GM18951 (cell line): ENCODE measurements at regions not wholly inside any gene's neighbourhood (a gene's known extent, or its start where the extent isn't known, plus 50 kb on each side); places are given as distances from the start of the nearest gene placed in this dataset.

Source experiments
- POLR2A ChIP-seq: IDR thresholded peaks from 4 replicates; pipeline ENCODE4 v1.6.1; 2011; ENCODE audit warnings: mild to moderate bottlenecking; ENCODE audit not compliant: insufficient read length, insufficient read depth; ENCODE audit errors: extremely low read depth
- in situ Hi-C: fragments of 300-500 bp; cut with MboI; formaldehyde crosslinking; loops from one replicate; pipeline ENCODE4 v1.12.0; 2022; ENCODE audit warnings: low sequenced_read_pairs, mixed read lengths, inconsistent platforms; ENCODE audit not compliant: unreplicated experiment

- in situ Hi-C loops: no loop called here
- TF ChIP-seq POLR2A: no peak
These were observed 213.9 kb upstream of the UBASH3B start for GRCh38 chr11:122441666-122442035.

DNA sequence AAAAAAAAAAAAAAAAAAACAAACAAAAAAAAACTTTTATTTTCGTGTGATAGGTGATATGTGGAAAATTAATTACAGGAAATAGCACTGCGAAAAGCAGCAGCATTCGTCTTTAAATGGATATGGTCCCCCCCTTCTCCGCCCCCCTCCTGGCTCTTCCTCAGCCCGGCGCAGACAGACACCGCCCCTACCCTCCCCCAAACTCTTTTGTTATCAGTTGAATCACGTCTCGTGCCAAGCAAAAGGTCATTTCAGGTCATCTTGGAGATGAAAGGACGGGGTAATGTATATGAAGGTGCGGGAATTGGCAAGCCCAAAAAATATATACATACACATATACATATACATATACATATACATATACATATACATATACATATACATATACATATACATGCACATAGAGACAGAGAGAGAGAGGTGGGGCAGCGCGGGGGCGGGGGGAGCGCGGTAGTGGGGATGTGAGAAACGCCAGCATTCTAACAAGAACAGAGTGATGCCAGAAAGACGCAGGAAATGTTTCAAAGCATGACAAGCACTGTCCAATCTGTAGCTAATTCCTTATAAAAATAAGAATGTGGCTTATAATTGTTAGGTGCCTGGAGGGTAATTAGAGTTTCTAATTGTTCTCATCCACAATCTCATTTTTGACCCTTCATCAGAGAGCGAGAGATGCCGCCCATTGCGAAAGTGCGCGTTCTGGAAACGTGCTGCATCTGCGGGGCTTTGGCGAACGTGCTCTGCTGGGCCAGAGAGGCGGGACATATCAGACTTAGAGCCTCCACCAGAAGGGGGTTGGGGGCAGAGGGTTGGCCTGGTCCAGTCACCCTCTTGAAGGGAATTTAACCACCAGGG lies 214.5 kb upstream of the UBASH3B start:
- in situ Hi-C loops: no loop called here
- TF ChIP-seq POLR2A: no peak

DNA sequence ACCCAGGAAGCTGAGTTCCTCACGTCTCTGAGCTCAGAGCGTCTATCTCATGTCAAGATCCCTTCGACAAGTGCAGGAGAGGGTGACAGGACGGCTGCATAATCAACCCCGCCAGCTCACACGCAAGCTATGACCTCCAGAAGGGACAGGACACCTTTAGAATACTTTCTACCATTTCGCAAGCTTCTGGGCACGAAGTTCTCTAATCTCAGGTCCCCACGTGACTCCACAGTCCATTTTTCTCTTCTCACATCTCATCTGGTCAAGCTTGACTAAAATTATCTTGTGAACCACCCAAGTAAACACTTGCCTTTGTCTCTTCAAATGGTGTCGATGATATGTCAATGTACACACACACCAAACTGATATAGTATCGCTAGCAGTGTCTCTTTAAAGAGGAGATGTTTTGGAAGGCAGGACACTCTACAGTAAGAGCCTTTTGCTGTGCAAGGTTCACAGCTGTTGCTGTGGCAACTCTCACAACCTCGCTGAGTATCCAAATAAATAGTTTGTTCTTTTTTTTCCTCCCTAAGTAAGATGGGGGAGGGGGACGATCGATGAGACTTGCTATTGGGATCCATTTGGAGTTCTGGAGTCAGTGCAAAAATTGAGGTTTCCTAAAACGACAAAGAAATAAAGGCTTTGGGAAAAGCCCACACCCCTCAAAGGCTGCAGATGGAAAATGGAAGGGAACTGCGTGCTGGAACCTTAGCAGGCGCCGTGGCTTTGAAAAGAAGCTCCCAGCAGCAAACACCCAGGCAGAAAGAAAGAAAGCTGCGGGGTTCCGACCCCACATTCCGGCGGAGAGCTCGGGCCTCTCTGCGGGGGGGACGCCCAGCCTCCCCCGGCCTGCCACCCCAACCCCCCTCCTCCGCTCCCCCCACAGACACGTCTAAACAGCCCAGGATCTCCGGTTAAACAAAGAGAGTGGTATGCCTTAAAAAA lies 215.4 kb upstream of the UBASH3B start:
- in situ Hi-C loops: no loop called here
- no peak for TF ChIP-seq POLR2A

DNA sequence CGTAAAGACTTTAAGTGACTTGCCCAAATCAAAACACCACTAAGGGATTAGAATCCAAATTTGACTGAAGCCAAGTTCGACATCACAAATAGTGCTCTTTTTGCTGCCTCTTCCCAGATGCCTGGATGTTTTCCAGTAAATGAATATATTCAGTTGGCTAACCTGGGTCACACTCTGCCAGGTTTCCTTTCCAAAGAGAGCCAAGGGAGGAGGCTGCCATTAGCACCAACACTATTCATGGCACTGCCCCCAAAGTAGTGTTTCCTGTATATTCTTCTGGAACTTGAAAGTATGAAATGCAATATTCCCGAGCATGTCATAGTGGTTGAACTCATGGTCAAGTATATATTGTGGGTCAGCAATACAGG lies 219.3 kb upstream of the UBASH3B start:
- TF ChIP-seq POLR2A: no peak
- in situ Hi-C loops: no loop called here

DNA sequence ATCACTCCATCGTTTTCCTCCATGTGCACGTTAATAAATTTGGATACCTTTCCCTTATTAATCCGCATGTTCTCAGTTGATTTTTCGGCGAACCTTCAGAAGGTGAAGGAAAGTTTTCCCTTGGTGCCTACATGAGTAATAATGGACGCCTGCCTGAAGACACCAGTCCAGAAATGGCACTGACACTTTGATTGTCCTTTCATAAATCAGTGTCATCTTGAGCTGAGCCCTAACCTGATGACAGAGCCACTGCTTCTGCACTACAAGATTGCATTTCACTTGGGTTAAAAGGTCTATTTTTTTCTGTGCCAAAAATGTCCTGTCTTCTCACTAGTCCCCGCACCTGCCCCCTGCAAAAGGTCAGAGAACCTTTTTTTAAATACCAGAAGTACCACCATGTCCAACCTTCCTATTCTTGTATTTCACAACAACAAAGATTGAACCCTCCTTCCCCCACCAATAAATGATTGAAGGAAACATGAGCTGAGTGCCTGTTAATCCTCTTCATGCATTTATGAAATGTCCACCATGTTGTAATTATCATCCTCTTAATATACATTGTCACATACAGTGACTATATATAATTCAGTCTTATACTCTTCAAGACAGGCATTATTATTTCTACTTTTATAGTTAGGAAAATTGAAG lies 219.9 kb upstream of the UBASH3B start:
- no peak for TF ChIP-seq POLR2A
- in situ Hi-C loops: no loop called here

DNA sequence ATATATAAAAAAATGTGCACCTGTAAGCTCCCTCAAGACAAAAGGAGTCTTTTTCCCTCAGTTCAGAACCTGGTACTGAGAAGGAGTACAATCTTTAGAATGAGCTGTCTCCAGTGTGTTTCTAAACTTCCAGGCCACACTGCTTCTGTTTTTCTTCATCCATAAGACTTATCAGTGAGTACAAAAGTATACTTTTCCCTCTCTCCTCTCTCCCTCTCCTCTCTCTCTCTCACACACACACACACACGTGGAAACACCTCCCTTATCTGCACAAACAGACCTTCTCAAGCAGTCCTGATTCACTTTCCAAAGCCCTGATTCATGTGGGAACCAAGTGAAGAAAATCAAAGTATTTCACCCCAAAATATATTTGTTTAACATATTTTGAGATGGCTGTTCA lies 220.7 kb upstream of the UBASH3B start:
- no peak for TF ChIP-seq POLR2A
- in situ Hi-C loops: no loop called here

DNA sequence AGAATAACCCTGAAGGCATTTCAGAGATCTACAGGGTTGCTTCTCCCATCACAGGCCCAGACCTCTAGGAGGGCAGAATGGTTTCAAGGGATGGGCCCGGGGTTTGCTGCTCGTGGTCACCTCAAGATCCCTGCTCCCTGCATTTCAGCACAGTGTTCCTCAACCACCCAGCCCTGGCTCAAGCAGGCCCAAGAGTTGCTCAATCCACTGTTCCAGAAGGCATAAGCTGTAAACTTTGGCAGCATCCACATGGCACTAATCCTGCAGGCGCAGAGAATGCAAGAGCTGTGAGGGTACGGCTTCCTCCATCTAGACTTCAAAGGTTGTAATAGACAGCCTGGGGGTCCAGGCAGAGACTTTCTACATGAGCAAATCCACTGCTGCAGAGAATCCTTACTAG lies 225.0 kb upstream of the UBASH3B start:
- TF ChIP-seq POLR2A: no peak
- in situ Hi-C loops: no loop called here

- in situ Hi-C loops: no loop called here
- no peak for TF ChIP-seq POLR2A
These were observed 229.4 kb upstream of the UBASH3B start for GRCh38 chr11:122426073-122426472.

GRCh38 chr11:122424636-122425035 lies 230.9 kb upstream of the UBASH3B start:
- no peak for TF ChIP-seq POLR2A
- in situ Hi-C loops: no loop called here

DNA sequence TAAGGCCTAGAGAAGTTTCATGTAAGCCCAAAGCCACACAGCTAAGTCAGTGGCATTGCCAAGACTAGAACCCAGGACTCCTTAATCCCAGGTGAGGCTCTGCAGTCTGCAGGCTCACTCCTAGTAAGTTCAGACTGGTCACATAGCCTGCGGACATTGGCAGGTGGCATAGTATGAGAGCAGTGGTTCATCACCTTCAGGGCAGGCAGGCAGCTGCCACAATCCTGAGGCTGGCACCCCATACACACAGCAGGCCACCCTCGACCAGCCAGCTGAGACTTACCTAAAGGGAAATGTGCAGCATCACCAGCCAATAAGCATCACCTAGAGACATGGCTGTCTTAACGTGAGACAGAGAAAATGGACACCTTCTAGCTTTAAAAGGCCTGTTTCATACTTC lies 231.6 kb upstream of the UBASH3B start:
- no peak for TF ChIP-seq POLR2A
- in situ Hi-C loops: no loop called here

DNA sequence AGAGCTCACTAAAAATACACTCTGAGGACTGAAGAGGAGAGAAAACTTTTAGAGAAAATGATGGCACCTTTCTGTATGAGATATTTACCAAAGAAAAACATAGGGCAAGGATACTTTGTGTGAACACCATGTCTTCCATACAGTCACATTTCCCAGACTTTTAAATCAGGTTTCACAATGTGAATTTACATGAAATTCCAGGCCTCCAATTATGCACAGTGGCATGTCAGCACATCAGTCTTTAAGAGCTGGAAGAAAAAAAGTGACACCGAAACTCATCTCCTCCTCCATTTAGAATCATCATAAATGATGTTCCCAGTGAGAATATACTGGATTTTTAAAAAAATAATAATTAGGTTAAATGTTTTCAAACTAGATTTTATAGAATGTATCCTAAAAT lies 232.2 kb upstream of the UBASH3B start:
- in situ Hi-C loops: no loop called here

DNA sequence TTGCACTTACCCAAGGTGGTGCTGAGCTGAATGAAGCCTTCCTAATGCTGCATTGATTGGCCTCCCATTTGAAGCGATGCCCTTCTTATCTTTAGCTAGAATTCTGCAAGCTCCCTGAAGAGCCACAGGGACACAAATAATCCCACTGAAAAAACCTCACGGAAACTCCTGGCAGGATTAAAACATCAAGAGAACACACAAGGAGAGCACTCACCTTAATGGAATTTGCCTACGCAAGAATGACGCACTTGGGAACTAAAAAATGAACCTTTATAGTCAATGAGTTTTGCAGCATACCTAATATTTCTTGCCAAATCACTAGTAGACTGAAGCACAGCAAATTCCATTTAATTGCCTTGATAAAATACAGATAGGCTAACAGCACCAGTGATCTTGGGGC lies 232.8 kb upstream of the UBASH3B start:
- in situ Hi-C loops: no loop called here
- TF ChIP-seq POLR2A: no peak

More for the DNA sequence above, 232.2 kb upstream of the UBASH3B start:
- no peak for TF ChIP-seq POLR2A

GRCh38 chr11:122421702-122422101 lies 233.8 kb upstream of the UBASH3B start:
- in situ Hi-C loops: no loop called here
- no peak for TF ChIP-seq POLR2A
